ENCODE measurements at regions not wholly inside any gene's neighbourhood (a gene's known extent, or its start where the extent isn't known, plus 50 kb on each side); places are given as distances from the start of the nearest gene placed in this dataset.
"Not testable (repeated sequence)": the region's sequence is repeated elsewhere in the genome, so short reads cannot be mapped to it uniquely, and the experiment has no call there.

DNA sequence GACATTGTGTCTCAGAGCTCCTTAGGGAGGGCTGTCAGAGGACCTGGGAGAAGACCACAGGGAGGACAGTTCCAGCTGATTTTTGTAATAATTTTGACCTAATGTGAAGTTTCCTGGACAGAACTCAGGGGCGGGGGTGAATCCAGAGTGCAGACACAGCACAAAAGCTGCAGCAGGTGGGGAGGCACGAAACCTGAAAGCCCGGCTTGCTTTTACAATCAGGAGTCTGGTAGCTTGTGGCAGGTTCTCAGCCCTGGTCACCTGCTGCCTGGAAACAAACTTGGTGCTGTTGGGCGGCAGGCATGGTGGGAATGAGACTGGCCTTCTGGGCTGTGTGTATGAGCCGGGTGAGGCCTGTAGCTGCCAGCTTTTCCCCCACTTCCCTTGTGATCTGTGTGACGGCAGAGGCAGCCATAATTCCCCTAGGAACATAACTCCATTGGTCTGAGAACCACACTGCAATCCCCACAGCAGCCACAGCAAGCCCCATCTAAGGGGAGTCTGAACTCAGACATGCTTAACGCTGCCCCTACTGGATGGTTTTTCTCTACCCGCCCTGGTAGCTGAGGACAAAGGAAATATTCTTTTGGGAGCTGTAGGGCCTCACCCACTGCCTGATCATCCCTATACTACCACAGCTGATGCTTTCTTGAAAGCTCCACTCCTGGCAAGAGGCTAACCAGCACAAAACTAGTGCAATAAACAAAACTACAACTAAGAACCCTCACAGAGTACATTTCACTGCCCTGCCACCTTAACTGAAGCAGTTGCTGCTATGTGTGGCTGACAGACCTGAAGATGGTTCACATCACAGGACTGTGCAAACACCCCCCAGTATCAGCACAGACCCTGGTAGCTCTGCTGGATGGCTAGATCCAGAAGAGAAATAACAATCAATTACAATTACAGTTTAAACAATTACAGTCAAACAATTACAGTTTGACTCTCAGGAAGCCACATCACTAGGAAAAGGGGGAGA lies 1055.1 kb upstream of the GJE1 start:
- peak; percentile 4 for DNase-seq (ENCODE audit: low spot score)

DNA sequence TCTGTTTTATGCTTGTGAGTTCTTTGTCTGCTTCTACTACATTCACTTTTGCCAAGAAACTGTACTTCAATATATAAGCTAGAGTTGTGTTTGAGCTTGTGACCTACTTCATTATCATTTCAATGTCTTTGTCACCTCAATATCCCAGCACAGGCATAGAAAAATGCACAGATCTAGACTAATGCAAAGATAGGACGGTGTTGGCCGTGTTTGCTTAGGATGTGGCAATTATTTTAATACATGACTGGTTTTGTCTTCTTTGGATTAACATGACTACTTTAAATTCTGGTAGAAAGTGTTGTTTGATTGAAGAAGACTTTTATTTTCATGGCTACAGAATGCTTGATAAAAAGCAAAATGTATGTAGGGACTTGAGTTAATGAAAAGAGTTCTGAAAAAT lies 1075.0 kb upstream of the GJE1 start:
- DNase-seq (ENCODE audit: low spot score) = no peak

DNA sequence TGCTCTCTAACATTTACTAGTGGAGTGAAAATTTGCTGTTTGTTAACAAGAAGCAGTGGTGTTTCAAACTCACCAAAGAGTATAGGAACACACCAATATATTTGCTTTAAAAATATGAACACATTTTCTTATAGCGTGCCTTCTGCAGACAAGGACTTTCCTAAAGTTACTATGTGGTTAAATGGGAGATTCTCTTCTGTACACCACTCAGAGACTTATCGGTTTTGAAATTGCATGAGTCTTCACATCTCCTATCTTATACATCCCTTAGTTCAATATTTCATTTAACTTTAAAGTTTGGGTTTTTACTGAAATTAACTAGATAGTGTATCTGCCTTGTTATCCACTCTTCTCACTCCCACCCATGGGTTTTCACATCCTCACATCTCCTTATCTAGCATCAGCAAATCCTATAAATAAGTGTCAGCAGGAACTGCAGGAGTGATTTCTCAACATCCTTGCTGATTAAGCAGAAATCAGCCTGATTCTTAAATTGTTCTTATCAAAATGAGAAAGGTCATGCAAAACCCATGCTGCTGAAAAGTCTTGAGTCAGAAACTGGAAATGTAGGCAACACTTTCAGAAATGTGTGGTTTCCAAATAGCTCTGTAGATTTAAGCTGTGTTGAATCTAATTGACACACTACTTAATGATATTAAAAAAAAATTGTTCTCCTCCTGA lies 1075.6 kb upstream of the GJE1 start:
- DNase-seq (ENCODE audit: low spot score) = no peak

DNA sequence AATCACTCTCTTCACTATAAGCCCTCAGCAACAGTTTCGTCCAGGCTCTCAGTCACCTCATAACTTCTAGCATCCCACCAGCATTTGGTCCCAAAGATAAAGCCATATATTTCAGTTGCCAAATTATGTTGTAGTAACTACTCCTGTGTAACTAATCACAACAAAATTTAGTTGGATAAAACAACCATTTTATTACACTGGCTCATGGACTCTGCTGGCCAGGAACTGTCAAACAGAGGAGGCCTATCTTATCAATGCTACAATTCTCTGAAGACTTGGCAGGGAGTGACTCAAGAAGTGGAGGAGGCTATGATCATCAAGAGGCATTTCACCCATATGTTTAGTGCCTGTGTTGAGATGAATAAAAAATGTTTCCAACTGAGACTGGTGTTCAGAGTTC lies 1082.3 kb upstream of the GJE1 start:
- DNase-seq (ENCODE audit: low spot score) = no peak

DNA sequence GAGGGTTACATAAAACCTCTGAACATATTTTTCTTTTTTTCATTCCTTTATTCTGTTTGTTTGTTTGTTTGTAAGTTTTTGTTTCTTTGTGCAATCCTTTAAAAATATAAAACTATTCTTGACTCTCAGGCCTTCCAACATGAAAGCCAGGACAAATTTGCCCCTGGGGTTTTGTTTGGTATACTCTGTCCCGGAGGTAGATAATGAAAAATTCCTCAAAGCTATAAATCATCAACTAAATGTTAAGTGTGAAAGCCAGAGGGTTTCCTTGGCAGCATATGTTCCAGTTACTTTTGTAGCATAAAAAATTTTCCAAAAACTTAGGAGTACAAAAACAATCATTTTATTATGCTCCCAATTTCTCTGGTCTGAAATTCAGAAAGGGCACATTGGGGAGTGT lies 1084.3 kb upstream of the GJE1 start:
- no peak for DNase-seq (ENCODE audit: low spot score)

DNA sequence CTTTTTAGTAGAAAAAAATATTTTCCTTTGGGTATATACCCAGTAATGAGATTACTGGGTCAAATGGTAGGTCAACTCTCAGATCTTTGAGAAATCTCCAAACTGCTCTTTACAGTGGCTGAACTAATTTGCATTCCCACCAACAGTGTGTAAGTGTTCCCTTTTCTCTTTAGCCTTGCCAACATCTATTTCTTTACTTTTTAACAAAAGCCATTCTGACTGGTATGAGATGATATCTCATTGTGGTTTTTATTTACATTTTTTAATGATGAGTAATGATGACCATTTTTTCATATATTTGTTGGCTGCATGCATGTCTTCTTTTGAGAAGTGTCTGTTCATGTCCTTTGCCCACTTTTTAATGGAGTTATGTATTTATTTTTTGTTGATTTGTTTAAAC lies 1086.2 kb upstream of the GJE1 start:
- not testable (repeated sequence) for DNase-seq (ENCODE audit: low spot score)

DNA sequence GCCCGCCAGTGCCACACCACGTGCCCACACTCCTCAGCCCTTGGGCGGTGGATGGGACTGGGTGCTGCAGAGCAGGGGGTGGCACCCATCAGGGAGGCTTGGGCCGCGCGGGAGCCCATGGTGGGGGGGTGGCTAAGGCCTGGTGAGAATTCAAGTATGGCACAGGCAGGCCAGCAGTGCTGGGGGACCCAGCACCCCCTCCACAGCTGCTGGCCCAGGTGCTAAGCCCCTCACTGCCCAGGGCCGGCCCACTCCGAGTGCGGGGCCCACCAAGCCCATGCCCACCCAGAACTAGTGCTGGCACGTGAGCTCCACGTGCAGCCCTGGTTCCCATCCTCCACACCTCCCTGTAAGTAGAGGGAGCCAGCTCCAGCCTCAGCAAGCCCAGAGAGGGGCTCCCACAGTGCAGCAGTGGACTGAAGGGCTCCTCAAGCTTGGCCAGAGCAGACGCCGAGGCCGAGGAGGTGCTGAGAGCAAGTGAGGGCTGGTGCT lies 1091.1 kb upstream of the GJE1 start:
- no peak for DNase-seq (ENCODE audit: low spot score)

DNA sequence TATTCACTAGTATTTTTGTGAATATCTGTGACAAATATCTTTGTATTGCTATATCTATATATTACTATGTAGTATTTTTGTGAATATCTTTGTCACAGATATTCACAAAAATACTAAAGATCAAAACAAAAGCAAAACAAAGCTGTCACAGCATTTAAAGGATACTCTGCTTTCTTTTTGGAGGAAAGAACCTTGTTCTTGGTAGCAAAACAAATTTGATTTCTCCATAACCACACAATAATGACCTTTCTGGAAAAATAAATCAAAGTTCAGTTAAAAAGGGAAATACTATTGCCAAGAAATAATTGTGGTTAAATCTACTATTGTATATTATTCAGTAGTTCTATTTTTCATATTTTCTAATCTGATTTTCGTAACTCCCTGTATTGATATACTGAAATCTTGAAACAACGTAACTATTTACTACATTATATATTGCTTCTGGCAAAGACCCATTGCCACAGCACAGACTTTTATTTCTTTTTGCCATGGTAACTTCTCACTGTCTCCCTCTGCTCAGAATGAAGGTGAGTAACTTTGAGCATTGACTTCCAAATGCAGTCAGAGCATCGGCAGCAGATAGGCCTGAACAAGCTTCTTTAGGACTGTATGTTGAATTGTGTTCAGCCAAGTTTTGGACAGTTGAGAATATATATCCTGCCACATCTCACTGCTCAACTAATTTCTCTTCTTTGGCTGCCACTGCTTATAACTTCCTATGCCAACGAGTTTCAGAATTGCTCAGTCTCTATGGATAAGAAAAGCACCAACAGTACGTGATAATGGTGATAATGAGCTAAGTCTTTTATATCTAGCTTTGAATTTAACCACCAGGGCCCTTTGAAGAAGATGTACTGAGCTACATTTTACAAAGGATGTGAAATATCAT lies 1097.2 kb upstream of the GJE1 start:
- DNase-seq (ENCODE audit: low spot score) = no peak

DNA sequence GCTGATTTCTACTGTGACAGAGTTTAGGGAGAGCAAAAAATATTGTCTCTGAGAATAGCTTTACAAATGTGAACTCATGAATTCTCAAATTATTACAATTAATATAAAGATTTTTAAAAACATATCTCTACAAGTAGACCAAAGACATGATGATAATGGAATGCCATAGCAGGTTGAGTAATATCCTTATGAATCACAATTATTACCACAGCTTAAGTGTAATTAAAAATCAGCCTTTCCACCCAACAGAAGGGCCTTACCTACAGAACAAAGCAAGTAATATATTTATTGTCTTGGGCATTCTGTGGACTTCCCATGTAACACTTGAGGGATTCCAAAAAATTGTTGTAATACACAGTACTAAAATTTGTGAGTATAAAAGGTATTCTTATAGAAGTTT lies 1099.6 kb upstream of the GJE1 start:
- DNase-seq (ENCODE audit: low spot score) = no peak

DNA sequence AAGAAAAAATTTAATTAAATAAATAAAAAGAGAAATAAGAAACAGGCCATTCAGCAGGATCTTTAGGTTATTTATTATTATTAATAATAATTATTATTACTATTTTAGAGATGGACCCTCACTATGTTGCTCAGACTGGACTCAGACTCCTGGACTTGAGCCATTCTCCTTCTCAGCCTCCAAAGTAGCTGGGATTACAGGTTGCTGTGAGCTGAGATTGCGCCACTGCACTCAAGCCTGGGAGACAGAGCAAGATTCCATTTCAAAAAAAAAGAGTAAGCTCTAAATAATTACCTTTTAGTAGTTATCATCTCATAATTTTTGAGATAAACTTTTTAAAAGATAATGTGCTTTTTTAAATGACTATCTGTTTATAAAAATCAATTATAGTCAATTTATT lies 1102.8 kb upstream of the GJE1 start:
- DNase-seq (ENCODE audit: low spot score) = no peak

DNA sequence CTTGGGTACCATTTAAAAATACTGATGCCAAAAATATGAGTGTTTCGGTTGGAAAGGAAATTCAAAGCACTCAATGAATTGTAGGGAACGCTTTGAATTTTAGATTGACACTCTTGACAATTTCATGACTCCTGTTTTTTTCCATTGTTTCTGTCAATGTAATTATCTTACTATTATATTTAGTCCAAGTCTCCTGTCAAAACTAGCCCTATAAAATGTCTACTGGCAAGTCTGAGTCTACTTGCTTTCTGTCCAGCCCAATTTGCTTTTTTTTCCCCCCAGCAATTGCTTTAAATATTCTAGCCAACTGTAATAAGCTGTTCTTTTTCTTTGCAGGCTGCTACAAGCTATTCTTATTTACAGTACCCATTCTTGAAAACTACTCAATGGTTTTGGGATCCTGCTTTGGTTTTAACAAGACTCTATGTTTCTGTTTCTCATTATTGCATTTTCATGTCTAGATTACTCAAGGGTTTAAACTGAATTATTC lies 1103.9 kb upstream of the GJE1 start:
- no peak for DNase-seq (ENCODE audit: low spot score)

DNA sequence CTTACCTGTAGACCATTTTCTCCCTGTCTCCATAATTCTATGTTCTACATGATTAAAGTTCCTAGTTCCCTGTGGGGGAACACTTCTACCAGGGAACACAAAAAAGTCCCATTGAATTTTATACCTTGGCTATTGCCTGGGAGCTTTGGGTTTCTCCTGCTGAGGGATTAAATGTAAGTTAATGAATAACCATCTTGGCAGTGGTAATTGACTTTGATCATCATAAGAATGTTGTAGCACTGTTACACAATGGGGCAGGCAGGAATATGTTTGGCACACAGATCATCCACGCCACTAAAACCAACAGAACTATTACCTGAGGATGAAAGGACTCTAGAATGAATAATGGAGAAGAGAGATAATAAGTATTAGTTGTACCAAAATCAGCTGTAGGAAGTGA lies 1106.2 kb upstream of the GJE1 start:
- no peak for DNase-seq (ENCODE audit: low spot score)

DNA sequence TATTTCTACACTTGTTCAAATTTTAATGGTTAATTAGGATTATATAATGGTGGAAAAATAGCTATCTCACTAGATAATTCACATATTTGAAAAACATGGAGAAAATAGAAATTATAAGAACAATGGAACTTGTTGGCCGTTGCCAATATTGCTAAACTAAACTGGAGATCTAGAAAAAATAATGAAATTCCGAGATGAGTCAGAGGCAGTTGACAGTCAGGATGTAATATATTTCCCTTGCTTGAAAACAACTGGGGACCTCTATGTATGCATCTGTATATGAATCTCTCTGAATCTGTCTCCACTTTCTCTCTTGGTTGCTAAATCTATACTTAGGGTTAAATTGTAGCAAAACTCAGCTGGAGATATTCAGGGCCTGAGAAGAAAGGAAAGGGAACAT lies 1108.2 kb upstream of the GJE1 start:
- no peak for DNase-seq (ENCODE audit: low spot score)

DNA sequence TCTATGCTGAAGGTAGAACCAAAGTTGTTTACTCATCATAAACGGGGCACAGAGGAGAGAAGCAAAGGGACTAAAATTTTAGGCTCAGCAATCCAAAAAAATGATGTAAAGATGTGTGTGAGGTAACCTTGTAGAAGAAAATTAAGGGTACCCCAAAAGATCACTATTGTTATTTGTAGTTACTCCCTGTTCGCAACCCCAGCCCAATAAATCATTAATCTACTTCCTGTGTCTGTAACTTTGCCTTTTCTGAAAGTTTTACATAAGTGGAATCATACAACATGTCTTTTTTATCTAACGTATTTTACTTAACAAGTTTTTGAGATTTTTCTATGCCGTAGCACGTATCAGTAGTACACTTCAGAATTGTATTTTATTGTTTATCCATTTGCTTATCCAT lies 1114.8 kb upstream of the GJE1 start:
- no peak for DNase-seq (ENCODE audit: low spot score)

DNA sequence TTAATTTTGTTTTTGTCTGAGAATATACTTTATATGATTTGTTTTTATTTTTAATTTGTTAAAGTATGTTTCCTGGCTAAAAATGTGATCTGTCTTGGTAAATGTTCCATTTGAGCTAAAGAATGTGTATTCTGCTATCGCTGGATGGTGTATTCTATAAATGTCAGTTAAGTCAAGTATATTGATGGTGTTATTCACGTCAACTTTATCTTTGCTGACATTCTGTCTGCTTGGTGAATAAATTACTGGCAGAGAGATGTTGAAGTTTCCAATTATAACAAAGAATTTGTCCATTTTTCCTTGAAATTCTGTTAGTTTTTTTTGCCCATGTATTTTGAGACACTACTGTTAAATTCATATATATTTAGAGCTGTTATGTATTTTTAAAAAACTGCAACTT lies 1131.8 kb upstream of the GJE1 start:
- no peak for DNase-seq (ENCODE audit: low spot score)

DNA sequence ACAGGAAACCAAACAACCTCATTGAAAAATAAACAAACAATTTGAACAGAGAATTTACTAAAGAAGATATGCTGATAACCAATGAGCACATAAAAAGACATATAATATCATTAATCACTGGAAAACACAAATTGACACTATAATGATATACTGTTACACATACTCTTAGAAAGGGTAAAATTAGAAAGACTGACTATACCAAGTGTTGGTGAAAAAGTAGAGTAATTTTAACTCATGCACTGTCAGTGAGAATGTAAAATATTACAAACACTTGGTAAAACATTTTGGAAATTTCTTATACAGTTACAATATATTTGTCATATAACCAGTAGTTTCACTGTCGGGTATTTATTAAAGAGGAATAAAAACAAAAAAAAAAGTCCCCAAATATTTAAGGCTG lies 1139.2 kb upstream of the GJE1 start:
- no peak for DNase-seq (ENCODE audit: low spot score)

DNA sequence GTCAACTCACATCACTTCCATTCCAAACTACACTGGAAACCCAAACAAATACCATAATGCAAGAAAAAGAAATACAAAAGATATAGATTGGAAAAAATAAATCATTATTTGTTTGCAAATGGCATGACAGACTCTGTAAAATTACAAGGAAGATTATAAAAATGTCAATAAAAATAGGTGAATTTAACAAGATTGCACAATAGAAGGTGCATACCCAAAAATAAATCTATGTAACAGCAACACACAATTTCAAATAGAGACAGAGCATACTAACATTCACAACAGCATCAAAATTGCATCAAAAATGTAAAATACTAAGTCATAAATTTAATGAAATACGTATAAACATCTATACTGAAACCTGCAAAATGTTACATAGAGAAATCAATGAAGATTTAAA lies 1140.0 kb upstream of the GJE1 start:
- DNase-seq (ENCODE audit: low spot score) = no peak

DNA sequence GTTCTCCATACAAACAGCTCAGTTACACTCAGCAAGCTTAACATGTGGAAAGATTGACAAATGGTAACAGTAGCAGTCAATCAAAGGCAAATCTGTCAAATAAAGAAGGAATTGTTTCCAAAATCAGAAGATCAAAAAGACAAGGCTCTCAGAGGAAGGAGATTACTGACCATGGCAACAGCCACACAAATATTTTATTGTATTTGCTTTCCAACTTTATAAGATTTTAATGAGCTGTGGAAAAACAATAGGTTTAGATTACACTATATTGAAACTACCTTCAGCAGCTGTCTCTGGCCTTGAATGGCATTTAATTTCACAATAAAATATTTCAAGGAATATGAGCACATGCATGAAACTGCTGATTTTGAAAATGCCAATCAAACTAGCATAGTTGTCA lies 1143.9 kb upstream of the GJE1 start:
- DNase-seq (ENCODE audit: low spot score) = no peak

DNA sequence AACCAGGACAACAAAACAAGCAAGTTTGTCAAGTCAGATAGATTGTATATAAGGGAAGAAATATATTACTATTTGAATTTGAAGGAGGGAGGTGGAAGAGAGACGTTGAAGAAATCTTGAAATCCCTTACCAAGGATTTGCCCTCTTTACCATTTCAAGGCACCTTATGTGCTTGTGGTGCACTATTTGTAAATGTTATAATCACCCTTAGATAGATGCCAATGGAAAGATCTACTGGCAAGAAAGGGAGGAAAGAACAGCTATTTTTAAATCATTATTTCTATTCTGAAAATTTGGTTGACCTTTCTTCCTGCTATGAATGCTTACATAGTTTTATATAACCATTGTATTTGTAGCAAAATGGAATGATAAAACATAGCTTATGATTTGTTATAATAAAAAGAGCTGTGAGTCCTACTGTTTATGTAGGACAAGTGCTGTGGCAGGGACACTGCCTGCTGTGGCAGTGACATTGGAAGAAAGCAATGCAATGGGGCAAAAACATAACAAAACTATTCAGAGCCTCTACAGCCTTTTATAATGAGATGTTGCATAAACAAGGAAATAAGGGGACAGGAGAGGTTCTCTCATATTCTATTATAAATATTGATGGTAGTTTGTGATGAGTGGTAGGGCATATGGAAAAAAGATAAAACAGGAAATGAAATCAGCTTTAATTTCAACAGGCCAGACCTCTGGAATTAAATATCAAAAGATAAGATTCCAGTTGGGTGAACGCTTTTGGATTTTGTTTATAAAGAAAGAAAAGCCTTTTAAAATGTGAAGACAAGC lies 1145.2 kb upstream of the GJE1 start:
- DNase-seq (ENCODE audit: low spot score) = no peak

DNA sequence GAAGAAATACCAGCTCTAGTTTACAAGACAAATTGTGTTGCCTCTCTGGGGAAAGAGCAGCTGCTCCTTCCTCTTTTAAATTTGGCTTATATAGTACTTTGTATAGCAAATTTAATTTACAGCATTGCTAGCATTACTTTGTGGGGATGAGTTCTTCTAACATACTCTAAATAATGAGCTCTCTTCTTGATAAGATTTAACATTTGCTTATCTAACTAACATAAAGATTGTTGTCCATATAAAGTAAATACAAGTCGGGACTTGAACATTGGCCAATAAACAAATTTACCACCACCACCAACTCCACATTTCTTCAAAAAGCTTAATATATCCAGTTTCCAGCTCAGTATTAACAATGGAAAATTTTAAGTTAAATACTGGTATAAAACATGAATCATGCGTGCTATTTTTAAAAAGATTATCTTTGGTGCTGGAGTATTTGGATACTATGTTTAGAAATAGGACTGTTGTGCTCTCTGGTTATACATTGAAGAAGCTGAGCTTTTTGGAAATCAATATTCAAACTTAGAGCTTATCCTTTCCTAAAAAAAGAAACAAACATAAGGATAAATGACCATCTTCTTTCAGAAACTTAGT lies 1146.9 kb upstream of the GJE1 start:
- DNase-seq (ENCODE audit: low spot score) = no peak
